ENCODE measurements at regions not wholly inside any gene's neighbourhood (a gene's known extent, or its start where the extent isn't known, plus 50 kb on each side); places are given as distances from the start of the nearest gene placed in this dataset.
A peak's percentile ranks its signal among the peaks of the same experiment; 100 is the strongest.

- H3K27ac ChIP-seq: no peak overlapping the region
- no peak for TF ChIP-seq POLR2A (IDR thresholded peaks at IDR 0.05)
- TF ChIP-seq, protein P1, sequence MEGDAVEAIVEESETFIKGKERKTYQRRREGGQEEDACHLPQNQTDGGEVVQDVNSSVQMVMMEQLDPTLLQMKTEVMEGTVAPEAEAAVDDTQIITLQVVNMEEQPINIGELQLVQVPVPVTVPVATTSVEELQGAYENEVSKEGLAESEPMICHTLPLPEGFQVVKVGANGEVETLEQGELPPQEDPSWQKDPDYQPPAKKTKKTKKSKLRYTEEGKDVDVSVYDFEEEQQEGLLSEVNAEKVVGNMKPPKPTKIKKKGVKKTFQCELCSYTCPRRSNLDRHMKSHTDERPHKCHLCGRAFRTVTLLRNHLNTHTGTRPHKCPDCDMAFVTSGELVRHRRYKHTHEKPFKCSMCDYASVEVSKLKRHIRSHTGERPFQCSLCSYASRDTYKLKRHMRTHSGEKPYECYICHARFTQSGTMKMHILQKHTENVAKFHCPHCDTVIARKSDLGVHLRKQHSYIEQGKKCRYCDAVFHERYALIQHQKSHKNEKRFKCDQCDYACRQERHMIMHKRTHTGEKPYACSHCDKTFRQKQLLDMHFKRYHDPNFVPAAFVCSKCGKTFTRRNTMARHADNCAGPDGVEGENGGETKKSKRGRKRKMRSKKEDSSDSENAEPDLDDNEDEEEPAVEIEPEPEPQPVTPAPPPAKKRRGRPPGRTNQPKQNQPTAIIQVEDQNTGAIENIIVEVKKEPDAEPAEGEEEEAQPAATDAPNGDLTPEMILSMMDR (IDR thresholded peaks at IDR 0.05): no peak
- H3K4me3 ChIP-seq: no peak overlapping the region
- H3K36me3 ChIP-seq: no peaks in the 10 kb centered on the region
- intact Hi-C loops (cut with DNase I; ENCODE audit: low total_unique reads): no loop called here
- H3K27me3 ChIP-seq: peaks cover 0 to 3% of the 10 kb centered on the region in 2 donors
- H3K4me1 ChIP-seq: no peaks in the 10 kb centered on the region
- no peaks in the 10 kb centered on the region for H3K9me3 ChIP-seq
- no peak for DNase-seq
Measured at GRCh38 chr3:127428344-127428997, 140.6 kb upstream of the PRR20G start.

- no peaks in the 10 kb centered on the region for H3K36me3 ChIP-seq
- TF ChIP-seq POLR2A (IDR thresholded peaks at IDR 0.05): no peak
- TF ChIP-seq, protein P1 (IDR thresholded peaks at IDR 0.05): no peak
- H3K4me1 ChIP-seq: no peaks in the 10 kb centered on the region
- H3K9me3 ChIP-seq: no peaks in the 10 kb centered on the region
- no peak overlapping the region for H3K4me3 ChIP-seq
- H3K27ac ChIP-seq: no peak overlapping the region
- intact Hi-C loops (cut with DNase I; ENCODE audit: low total_unique reads): no loop called here
- peaks cover 0 to 3% of the 10 kb centered on the region in 2 donors for H3K27me3 ChIP-seq
- DNase-seq: no peak
Measured at GRCh38 chr3:127427666-127428065, 139.8 kb upstream of the PRR20G start.

DNA sequence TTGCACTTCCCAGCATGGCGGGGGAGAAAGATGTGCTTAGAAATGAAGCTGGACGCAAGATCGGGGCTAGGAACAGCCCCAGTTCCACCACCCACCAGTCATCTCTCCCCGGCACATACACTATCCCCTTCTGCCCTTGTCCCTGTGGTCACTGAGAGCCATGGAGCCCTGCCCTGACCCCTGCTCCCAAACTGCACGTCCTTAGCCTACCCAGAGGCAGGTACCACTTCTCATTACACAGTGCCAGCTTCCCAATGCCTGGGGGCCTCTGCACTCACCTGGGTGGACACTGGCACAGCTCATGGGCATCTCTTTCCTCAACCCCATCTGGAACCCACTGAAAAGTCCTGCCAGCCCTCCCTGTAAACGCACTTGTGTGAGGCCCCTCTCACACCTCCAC lies 139.3 kb upstream of the PRR20G start:
- TF ChIP-seq, protein P1 (IDR thresholded peaks at IDR 0.05): no peak
- no peak for TF ChIP-seq POLR2A (IDR thresholded peaks at IDR 0.05)

GRCh38 chr3:127426444-127427153 lies 138.8 kb upstream of the PRR20G start:
- Histone ChIP-seq H3K36me3 (no peaks in the 10 kb centered on the region), H3K4me3 (no peak overlapping the region), H3K27me3 (peaks cover 0 to 3% of the 10 kb centered on the region in 2 donors), H3K27ac (no peak overlapping the region), H3K9me3 (no peaks in the 10 kb centered on the region), H3K4me1 (no peaks in the 10 kb centered on the region)
- intact Hi-C loops (cut with DNase I; ENCODE audit: low total_unique reads): no loop called here
- TF ChIP-seq, protein P1 (IDR thresholded peaks at IDR 0.05): no peak
- no peak for TF ChIP-seq POLR2A (IDR thresholded peaks at IDR 0.05)
- peak in 1 of 2 donors; percentile 2 for DNase-seq

More for the DNA sequence above, 139.3 kb upstream of the PRR20G start:
- Histone ChIP-seq H3K36me3 (no peaks in the 10 kb centered on the region), H3K9me3 (no peaks in the 10 kb centered on the region), H3K27ac (no peak overlapping the region), H3K4me1 (no peaks in the 10 kb centered on the region), H3K27me3 (peaks cover 0 to 3% of the 10 kb centered on the region in 2 donors), H3K4me3 (no peak overlapping the region)
- intact Hi-C loops (cut with DNase I; ENCODE audit: low total_unique reads): no loop called here
- peak in 1 of 2 donors; percentile 6 for DNase-seq

All from uterus (tissue), 3 donors.